GM12872 (cell line): ENCODE measurements at regions not wholly inside any gene's neighbourhood (a gene's known extent, or its start where the extent isn't known, plus 50 kb on each side); places are given as distances from the start of the nearest gene placed in this dataset.
A peak's percentile ranks its signal among the peaks of the same experiment; 100 is the strongest.

Experiments used
- TF ChIP-seq, protein P1 (sequence below): IDR thresholded peaks from 3 replicates; pipeline ENCODE4 v1.5.1; 2011; ENCODE audit warnings: low read depth, mild to moderate bottlenecking, low read length, moderate library complexity; ENCODE audit not compliant: insufficient read depth

DNA sequence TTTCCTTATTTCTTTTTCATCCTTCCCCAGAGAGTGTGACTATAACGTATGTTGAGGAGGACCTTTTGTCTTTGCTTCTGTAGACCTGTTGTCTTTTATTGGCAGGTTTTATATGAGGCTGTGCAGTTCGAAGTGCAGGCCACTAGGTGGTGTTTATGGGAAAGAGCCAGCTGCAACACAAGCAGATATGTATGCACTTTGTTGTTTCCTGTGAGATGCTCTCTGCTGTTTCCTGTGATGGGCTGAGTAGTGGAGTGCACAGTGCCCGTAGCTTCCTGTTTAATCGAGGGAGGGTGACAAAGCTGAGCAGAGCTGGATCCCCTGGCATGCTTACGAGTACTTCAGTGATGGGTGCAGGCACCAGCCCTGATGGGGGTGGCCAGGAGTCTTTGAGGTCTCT lies 51.8 kb upstream of the TGIF2LY start:
- TF ChIP-seq, protein P1, sequence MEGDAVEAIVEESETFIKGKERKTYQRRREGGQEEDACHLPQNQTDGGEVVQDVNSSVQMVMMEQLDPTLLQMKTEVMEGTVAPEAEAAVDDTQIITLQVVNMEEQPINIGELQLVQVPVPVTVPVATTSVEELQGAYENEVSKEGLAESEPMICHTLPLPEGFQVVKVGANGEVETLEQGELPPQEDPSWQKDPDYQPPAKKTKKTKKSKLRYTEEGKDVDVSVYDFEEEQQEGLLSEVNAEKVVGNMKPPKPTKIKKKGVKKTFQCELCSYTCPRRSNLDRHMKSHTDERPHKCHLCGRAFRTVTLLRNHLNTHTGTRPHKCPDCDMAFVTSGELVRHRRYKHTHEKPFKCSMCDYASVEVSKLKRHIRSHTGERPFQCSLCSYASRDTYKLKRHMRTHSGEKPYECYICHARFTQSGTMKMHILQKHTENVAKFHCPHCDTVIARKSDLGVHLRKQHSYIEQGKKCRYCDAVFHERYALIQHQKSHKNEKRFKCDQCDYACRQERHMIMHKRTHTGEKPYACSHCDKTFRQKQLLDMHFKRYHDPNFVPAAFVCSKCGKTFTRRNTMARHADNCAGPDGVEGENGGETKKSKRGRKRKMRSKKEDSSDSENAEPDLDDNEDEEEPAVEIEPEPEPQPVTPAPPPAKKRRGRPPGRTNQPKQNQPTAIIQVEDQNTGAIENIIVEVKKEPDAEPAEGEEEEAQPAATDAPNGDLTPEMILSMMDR = peak; percentile 50
